OCI-M1 (cell line): ENCODE measurements at regions not wholly inside any gene's neighbourhood (a gene's known extent, or its start where the extent isn't known, plus 50 kb on each side); places are given as distances from the start of the nearest gene placed in this dataset.
A peak's percentile ranks its signal among the peaks of the same experiment; 100 is the strongest.

Source experiments
- DNase-seq: peaks from one replicate; lab custom pipeline; 2025; lab: John Stamatoyannopoulos, UW

DNA sequence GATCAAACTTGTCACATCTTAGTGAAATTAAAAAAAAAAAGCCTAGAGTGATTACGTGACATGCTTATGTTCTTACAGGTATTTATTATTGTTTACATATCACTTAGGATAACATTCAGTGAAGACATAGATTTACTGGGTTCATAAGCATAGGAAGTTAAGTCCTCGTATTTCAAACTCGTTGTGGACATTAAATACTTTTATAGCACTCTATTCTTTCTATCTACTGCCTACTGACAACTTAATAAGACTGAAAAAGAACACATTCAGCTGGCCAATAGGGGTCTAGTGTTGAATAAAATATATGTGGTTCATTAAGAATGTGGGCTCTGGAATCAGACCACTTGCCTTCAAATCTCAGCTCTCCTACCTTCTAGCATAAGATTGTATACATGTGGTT is 1927.4 kb downstream of the PCDH9 start:
- DNase-seq, result no peak

- no peak for DNase-seq
These were observed 1928.6 kb downstream of the PCDH9 start for GRCh38 chr13:65301506-65301905.

DNA sequence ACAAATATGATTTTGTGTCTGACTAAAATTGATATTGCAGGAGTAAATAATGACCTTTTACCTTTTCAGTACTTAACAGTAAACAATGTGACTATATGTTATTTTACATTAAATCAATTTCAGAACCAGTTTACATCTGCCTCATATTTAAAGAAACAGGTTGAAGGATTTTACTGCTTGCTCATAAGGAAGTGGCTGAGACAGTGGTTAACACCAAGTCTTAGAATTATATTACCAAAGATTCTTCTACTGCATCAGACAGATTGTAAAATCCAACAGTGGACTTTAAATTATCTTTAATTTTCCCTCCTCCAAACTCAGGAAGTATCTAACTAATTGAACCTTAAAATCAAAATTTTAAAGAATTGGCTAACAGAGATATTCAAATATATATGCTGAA is 1929.9 kb downstream of the PCDH9 start:
- DNase-seq, result no peak

GRCh38 chr13:65293530-65294198 is 1936.5 kb downstream of the PCDH9 start:
- DNase-seq, result no peak

- DNase-seq, result peak; percentile 13
These were observed 1937.6 kb downstream of the PCDH9 start for GRCh38 chr13:65292488-65292901.

DNA sequence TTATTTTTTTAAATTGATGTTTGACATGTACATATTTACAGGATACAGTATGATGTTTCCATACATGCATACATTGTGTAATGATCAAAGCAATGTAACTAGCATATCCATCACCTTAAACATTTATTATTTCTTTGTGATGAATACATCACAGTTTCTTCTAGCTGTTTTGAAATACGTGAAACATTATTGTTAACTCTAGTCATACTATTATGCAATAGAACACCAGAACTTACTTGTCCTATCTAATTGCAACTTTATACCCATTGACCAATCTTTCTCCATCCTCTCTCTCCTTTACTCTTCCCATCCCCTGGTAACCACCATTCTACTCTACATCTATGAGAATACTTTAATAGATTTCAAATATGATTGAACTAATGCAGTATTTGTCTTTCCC is 1942.7 kb downstream of the PCDH9 start:
- no peak for DNase-seq

GRCh38 chr13:65275838-65276630 is 1954.1 kb downstream of the PCDH9 start:
- no peak for DNase-seq

GRCh38 chr13:65275108-65275507 is 1955.0 kb downstream of the PCDH9 start:
- no peak for DNase-seq

DNA sequence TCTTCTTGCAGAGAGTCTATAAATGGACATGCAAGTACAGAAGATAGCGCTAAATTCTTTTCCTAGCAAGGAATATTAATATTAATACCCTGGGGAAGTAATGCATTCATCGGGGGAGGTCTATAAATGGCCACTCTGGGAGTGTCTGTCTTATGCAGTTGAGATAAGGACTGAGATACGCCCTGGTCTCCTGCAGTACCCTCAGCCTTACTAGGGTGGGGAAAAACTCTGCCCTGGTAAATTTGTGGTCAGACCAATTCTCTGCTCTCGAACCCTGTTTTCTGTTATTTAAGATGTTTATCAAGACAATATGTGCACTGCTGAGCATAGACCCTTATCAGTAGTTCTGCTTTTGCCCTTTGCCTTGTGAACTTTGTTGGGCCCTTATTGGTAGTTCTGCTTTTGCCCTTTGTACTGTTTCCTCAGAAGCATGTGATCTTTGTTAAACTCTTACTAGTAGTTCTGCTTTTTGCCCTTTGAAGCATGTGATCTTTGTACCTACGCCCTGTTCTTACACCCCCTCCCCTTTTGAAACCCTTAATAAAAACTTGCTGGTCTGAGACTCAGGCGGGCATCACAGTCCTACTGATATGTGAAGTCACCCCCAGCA is 1956.2 kb downstream of the PCDH9 start:
- DNase-seq, result peak; percentile 67

DNA sequence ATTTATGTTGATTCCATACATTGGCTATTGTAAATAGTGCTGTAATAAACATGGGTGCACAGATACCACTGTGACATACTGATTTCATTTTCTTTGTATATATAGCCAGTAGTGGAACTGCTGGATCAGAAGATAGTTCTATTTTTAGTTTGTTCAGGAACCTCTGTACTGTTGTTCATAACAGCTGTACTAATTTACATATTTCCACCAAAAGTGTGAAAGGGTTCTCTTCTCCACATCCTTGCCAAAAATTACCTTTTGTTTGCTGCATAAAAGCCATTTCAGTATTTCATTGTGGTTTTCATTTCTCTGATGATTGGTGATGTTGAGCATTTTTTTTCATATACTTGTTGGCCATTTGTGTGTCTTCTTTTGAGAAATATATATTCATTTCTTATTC is 1962.1 kb downstream of the PCDH9 start:
- no peak for DNase-seq

- no peak for DNase-seq
These were observed 1964.1 kb downstream of the PCDH9 start for GRCh38 chr13:65265988-65266387.

DNA sequence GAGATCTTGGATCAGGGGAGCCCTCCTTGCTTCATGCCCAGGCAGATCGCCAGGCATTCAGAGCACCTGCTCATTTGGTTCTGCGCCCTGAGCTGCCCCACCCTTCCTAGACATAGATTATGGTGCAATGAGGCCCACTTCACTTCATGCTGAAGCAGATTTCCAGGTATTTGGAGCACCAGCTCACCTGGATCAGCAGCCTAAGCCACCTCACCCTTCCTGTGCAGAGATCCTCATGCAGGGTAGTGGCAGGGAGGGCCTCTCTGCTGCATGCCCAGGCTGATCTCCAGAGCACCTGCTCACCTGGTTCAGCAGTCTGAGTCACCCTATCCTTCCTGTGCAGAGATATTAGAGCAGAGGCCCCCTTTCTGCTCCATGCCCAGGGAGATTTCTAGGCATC is 1966.1 kb downstream of the PCDH9 start:
- DNase-seq, result no peak

GRCh38 chr13:65260946-65261891 is 1968.9 kb downstream of the PCDH9 start:
- DNase-seq, result peak; percentile 74

- no peak for DNase-seq
These were observed 1989.4 kb downstream of the PCDH9 start for GRCh38 chr13:65240773-65241172.

GRCh38 chr13:65236841-65237418 is 1993.2 kb downstream of the PCDH9 start:
- no peak for DNase-seq

DNA sequence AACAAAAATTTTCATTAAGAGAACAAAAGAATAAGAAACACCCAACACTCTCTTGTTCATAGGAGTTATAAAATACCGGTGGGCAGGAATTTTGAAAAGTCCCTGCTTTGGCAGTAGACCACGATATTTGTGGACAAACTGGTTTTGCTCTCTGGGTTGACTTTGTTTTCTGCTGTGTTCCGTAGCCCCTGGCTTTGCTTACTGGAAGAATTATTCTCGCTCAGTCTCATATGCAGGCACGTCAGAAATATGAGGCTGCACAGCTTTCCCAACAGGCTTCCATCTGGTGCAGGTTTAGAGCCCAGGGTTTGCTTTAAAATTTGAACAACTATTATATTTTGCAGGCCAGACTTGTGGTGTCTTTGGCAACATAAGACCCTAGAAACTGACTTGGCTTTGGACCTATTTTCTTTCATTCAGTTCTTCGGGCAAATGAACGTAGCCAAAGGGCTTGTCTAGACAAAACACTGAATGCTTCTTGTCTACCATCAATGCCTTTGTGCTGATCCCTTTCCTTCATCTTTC is 2012.6 kb downstream of the PCDH9 start:
- DNase-seq, result no peak

- DNase-seq, result peak; percentile 12
These were observed 2027.3 kb downstream of the PCDH9 start for GRCh38 chr13:65202845-65203244.

DNA sequence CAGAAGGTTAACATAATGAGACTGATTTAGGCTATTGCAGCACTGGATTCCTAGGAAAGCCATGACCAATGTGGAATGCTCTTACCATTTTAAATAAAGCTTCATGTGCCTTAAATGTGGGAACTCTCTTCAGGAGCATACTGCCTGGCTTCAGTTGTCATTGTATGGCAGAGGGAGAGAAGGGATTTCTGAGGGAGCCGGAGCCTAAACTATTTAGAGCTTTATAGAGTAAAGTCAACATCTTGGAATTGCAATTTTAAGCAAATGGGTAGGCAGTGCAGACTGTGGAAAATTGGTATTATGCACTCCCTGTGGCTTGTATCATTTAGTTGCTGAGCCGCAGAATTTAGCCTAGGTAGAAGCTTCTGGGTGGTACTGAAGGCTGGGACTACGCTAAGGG is 2041.4 kb downstream of the PCDH9 start:
- no peak for DNase-seq

GRCh38 chr13:65168026-65168425 is 2062.1 kb downstream of the PCDH9 start:
- no peak for DNase-seq

DNA sequence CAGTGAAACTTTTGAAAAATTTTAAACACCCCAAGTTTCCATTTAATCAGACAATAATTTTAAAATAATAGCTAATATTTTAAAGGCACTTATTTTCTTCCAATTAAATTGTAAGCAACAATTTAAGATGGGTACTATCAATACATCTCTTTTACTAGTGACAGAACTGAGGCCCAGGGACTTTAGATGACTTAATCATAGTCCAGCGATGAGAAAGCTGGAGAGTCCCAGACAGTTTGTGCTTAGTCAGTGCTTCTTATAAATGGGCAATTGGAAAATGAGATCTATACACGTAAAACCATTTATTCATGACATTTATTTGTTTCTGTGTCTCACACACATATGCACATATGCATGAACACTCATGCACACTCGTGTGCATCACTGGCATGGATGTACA is 2063.5 kb downstream of the PCDH9 start:
- no peak for DNase-seq

DNA sequence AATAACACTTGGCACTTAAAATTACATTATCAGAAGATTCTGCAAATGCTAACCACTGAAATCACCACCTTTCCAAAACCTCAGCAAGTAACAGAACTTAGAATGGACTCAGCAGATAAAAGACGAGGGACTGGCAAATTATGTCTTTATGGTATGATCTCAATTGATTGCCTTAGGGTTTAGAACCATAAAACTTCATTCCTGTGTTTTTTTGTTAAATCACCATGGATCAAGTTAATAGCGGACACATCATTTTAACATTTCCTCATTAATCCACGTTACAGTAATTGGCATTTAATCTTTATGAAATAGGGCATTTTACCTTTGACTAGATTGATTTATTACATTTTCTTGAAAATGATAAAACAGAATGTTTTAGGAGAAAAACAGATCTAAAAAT is 2070.3 kb downstream of the PCDH9 start:
- no peak for DNase-seq
